ENCODE measurements at regions not wholly inside any gene's neighbourhood (a gene's known extent, or its start where the extent isn't known, plus 50 kb on each side); places are given as distances from the start of the nearest gene placed in this dataset.
"Not testable (repeated sequence)": the region's sequence is repeated elsewhere in the genome, so short reads cannot be mapped to it uniquely, and the experiment has no call there.

DNA sequence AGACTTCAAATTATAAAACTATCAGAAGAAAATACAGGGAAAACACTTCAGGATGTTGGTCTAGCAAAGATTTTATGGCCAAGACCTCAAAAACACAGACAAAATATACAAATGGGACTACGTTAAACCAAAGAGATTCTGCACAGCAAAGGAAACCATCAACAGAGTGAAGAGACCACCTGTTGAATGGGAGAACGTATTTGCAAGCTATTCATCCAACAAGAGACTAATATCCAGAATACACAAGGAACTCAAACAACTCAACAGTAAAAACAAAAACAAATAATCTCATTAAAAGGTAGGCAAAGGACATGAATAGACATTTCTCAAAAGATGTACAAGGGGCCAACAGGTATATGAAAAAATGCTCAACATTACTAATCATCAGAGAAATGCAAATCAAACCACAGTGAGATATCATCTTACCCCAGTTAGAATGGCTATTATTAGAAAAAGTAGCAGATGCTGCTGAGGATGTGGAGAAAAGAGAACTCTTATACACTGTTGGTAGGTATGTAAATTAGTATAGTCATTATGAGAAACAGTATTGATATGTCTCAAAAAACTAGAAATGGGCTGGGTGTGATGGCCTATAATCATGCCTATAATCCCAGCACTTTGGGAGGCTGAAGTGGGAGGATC lies 112.6 kb downstream of the LRIG2 start:
- DNase-seq (ENCODE audit: low spot score): no peak

DNA sequence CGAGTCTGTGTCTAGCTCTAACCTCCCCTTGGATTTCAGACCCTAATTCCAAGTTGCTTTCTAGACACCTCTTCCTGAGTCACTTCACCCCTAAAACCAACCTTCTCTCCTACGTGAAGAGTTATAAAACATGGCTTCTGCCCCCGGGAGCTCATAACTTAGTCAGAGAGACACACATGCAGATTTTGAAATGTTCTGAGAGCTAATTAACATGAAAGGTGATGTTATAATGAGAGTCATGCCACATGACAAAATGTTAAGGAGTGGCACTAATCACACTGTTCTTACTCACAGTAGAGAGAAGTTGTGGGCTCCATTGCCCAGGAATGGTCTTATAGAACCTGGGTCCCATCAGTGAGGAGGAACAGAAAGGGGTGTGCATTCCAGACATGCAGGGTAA lies 117.1 kb downstream of the LRIG2 start:
- DNase-seq (ENCODE audit: low spot score): no peak

DNA sequence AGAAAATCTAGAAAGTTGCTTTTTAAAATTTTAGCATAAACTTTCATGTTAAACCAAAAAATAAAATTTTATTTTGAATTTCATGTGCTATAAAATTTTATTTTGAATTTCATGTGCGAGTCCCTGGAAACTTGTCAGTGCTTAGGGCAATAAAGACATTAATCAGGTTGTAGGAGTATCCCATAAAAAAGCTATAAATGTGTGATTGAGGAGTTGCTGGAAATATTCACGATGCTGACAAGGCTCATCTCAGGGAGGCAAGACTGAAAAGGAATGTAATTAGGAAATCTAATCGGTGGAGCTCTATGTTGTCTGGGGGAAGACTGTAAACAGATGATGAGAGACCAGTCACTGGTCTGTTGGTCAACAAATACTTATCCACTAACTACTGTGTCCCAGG lies 117.9 kb downstream of the LRIG2 start:
- DNase-seq (ENCODE audit: low spot score): no peak

DNA sequence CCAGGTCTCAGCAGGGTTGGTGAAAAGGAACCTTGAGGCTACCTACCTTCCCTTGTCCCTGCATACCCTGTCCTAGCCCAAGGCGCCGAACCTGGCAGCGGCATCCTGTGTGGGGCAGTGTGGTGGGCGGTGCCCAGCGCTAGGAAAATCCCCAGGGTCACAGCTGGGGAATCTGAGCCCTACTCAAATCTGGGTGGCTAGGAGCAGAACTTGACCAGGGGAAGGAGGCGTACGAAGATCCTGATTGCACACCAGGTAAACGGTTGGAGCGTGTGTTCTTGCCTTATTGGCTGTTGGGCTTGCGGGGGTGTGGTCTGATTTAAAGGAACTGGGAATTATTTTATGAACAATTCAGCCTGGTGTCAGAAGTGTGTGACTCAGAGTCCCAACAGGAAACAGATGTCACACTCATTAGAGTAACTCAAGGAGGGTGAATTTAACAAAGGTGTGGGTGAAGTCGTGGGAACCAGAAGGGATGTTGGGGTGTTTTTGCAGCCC lies 118.6 kb downstream of the LRIG2 start:
- peak; percentile 76 for DNase-seq (ENCODE audit: low spot score)

DNA sequence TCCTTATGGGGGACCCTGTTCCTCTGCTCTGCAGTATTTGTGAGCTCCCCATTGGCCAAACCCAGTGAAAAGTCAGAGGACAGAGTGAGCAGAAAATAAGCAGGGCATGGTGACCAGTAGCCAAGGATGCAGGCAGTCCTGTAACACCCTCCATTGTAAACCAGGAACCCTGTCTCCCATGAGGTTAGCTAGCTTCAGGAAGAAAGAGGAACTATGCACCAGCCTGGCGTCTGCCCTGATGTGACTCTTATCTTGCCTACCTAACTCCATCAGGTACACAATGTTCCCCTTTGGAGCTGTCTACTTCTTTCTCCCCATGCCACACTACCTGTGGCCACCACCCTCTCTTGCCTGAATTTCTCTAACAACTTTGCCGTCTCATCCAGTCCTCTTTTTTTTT lies 119.2 kb downstream of the LRIG2 start:
- DNase-seq (ENCODE audit: low spot score): no peak

DNA sequence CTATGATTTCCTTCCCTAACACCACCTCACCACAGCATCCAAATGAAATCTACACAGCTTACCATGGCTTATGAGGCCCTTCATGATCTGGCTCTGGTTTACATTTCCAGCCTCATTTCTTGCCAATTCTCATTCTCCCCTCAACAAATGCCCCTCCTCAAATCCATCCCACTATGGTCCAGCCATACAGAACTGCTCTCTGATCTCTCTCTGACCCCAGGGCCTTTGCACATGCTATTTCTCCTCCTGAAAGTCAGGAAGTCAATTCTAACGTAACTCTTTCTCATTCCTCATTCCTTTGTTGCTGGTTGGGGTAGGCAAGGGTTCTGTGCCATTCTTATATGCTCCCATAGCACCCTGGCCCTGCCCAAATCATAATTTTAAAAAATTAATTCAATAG lies 120.0 kb downstream of the LRIG2 start:
- no peak for DNase-seq (ENCODE audit: low spot score)

DNA sequence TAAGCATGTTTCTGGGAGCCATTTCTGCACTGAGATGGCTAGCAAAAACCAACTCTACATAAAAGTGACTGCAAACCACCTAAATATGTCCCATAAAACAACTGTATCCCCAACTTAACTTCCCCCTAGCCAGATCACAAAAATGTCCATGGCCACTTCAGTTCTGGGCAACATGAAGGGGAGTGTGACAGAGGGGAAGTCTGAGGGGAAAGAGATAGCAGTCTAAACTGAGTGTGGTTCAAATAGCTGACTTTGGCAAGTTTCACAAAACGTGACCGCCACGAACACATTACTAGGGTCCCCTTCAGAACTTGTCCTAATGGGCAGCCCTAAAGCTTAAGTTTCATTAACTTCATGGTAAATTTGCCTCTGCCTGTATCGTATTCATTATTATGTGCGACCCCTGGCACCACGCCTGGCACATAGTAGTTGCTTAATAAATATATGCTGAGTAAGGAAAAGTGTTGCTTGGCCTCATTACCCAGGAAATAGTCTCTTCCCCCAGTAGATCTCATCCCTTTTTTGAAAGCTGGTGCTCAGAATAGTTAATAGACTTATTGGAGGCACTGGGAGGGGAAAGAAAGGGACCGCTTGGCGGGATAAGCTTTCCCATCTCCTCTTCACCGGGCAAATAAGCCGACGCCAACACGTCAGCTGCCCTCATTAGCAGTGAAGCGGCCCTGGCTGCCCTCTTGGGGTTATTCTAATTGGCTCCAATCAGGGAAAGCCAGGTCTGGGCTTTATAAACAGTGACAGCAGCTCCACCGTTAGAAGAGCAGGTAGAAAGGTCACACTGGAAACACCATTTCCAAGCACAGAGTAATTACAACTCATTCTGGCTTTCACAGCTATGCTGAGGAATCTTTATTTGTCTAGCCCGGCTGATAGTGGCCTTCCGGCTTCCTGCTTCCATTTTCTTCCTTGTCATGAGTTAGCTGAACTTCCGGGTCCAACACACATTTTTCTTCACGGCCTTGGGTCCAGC lies 122.1 kb downstream of the LRIG2 start:
- no peak for DNase-seq (ENCODE audit: low spot score)

DNA sequence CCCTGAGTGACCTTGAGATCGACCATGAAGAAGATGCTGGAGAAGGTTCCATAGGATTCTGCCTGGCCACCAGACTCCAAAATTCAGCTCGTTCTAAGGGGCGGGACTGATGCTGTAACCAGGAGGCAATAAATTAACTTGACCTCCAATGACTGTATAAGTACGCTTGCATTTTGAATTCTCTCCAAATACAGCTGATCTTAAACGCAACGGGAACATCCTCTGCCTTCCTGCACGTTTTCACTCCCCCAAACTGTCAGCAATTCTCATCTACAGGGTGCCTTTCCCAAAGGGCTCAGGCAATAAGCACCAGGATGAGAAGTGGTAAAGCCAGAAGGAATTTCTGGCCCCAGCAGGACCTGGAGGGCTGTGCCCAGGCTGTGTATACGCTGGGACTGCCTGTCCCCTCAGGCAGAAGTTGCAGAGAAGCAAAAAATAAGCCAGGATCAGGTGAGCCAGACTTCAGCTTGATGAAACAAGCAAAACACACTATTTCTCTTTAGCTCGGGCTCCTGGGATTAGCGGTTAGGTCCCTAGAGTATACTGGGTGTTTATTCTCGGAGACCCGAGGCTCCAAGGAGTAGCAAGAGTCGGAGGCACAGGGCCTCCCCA lies 124.8 kb downstream of the LRIG2 start:
- no peak for DNase-seq (ENCODE audit: low spot score)

DNA sequence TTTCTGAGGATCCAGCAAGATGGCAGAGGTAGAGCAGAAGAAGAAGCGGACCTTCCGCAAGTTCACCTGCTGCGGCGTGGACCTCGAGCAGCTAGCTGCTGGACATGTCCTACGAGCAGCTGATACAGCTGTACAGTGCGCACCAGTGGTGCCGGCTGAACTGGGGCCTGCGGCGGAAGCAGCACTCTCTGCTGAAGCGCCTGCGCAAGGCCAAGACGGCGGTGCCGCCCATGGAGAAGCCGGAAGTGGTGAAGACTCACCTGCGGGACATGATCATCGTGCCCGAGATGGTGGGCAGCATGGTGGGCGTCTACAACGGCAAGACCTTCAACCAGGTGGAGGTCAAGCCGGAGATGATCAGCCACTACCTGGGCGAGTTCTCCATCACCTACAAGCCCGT lies 125.8 kb downstream of the LRIG2 start:
- DNase-seq (ENCODE audit: low spot score): no peak

DNA sequence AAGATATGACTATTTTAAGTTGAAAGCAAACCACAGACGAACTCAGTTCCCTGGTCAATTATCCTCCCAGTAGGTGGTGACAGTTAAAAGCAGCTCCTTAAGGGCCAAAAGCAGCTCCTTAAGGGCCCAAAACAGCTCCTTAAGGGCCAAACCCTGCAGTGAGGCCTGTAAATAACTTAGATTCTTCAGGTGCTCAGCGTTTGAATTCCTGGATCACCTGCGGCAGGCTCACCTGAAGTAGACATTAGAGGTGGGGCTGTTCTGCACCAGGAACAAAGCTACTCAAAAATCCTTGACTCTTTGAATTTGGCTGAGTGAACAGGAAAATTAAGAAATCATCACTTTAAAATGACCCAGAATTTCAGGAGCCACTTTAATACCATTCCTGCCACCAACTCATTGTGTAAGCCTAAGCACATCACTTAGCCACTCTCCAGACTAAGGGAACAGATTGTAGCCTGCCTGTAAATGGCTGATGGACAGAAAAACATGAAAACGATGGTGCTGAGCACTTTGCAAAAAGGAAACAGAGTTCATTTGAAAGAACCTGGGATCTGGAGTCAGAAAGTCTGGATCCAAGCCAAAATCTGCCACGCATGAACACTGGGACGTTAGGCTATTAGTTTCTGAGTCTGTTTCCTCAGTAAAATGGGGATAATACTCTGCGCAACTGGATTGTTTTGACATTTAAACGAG lies 126.9 kb downstream of the LRIG2 start:
- DNase-seq (ENCODE audit: low spot score): no peak

DNA sequence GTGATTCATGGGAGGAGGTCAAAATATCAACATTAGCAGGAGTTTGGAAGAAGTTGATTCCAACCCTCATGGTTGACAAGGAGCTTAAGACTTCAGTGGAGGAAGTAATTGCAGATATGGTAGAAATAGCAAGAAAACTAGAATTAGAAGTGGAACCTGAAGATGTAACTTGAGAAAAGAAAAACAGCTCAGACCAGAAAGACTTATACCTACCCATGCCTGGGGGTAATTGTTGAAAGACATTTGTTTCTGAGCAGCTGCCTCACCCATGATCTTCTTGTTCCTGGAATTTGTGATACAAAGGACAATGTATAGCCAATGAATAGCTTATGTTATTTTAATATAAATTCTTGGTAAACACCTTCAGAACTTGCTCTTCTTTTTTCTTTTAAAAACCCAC lies 128.6 kb downstream of the LRIG2 start:
- DNase-seq (ENCODE audit: low spot score): no peak

DNA sequence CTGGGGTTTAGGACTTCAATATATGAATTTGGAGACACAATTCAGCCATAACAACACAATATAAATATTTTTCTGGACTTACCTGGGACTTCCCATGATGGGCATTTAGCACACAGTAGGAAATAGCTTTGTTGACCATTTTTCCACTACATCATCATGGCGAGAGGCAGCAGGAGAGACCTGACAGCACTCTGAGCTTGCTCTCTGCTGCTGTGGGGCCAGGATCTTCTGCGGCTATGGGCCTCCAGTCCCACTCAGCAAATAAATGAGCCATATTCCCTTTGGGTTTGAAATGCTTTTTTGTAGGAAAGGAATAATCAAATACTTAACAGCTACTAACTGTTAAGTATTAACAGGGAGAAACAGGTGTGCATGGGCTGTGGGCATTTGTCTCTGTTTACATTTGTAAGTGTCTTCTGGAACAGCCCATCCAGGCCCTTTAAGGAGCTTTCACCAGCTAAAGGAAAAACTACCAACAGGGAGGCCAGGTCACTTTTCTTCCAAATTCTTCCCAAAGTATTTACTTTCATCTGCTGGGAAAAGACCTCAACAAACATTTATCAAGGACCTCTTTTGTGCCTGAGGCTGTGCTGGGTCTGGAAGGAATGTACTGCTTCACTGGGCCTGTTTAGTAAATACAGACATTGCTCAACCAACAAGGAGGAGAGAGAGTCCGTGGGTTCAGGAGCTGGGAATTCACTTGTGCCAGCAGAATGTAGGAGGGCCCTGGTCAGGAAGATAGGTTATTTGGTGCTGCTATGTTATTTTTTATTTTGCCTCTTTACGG lies 133.2 kb downstream of the LRIG2 start:
- DNase-seq (ENCODE audit: low spot score): no peak

DNA sequence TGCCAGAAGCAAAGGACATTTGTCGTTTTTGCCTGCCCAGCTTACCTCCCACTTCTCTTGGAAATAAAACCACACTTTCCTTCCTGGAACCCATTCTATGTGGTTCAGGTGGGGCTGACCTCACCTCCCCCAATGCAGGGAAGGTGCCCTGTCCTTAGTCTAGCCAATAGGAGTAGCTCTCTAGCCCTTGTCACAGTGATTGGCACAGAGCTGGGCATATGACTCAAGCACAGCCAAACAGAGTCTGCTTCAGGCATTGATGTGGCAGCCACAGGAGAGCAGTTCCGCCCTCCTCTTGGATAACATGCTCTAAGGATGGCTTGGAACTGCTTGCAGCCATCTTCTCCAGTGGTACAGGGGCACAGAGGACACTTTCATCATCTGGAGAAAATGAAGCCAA lies 134.0 kb downstream of the LRIG2 start:
- DNase-seq (ENCODE audit: low spot score): no peak

DNA sequence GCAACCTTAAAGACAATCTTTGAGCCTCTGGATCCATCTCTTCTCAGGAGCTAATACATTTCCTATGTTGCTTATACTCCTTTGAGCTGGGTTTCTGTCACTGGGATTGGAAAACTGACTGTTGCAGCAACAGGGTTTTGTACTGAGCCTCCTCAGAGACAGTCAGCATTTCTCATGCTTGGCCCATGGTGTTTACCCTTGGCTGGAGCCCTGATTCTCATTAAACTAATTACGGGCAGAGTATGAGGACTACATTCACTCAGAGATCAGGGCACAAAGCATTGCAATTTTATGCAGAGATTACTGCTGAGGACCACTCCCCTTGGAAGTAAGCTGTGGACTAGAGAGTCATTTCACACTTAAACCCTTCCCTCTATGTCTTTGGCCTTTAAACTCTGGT lies 134.5 kb downstream of the LRIG2 start:
- no peak for DNase-seq (ENCODE audit: low spot score)

DNA sequence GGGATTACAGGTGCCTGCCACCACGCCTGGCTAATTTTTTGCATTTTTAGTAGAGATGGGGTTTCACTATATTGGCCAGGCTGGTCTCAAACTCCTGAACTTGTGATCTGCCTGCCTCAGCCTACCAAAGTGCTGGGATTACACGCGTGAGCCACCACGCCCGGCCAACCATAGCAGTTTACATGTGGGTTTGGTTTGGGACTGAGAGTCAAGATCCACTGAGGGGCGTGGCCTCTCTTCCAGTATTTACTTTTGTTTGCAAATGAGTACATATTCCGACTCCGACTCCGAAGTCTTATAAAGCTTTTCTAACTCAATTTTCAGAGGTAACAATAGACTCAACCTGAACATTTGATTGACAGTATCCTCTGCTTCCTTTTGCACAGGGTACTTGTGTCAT lies 135.4 kb downstream of the LRIG2 start:
- not testable (repeated sequence) for DNase-seq (ENCODE audit: low spot score)

DNA sequence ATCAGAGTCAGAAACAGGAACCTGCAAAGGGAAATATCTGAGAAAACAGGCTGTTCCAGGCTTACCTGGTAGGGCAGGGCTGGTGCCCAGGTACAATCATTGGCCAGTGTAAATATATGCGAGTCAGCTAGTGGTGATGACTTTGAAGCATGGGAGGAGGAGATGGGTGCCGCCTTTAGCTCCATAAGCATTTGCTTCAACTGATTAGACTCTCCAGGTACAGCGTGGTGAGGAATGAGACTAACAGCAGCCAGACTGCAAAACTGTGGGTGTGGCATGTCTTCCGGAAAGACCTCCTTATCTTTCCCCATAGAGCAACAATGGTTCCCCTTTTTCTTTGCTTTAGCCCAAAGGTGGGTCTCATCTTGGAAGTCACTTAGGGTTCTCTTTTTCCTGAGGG lies 137.2 kb downstream of the LRIG2 start:
- no peak for DNase-seq (ENCODE audit: low spot score)

DNA sequence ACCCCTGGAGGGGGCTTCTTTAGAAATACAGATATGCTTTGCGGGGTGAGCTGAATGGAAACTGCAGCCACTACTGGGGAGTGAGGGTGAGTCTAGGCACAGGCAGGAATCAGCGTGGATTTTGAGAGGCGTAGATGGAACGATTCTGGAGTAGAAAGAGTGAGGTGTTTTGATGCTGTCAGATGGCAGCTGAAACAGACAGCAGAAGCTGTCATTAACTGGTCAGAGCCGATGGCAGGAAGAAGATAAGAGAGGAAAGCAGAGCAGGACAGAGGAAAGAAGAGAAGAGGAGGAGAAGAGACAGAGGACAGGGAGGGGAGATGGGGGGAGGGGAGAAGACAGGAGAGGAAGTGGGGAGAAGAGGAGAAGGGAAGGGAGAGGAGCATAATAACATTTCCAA lies 138.5 kb downstream of the LRIG2 start:
- no peak for DNase-seq (ENCODE audit: low spot score)

DNA sequence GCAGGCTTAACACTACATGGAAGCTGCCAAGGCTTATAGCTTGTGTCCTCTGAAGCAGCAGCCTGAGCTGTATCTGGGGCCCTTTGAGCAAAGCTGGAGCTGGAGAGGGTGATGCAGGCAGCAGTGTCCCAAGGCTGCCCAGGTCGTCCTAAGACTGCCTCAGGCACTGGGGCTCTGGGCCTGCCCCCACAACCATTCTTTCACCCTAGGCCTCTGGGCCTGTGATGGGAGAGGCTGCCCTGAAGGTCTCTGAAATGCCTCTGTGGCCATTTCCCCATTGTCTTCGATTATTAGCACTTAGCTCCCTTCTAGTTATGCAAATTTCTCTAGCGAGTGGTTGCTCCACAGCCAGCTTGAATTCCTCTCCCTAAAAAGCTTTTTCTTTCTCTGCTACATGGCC lies 142.0 kb downstream of the LRIG2 start:
- no peak for DNase-seq (ENCODE audit: low spot score)

DNA sequence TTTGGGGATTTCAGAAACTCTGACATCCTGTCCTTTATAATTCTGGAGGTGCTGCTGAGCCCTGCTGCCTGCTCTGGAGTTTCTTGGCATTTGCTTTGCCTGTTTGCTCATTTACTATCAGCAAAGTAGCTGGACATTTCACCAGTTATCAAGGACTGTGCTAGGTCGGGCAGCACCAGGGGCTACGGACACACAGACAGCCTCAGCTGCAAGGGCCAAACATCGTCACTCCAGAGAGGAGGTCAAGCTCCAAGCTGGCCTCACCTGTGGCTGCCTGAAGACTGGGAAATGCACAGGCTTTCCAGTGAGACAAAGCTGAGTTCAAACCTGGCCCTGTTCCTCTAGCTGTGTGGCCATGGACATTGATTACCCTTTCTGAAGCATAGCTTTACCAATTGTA lies 143.7 kb downstream of the LRIG2 start:
- DNase-seq (ENCODE audit: low spot score): no peak

DNA sequence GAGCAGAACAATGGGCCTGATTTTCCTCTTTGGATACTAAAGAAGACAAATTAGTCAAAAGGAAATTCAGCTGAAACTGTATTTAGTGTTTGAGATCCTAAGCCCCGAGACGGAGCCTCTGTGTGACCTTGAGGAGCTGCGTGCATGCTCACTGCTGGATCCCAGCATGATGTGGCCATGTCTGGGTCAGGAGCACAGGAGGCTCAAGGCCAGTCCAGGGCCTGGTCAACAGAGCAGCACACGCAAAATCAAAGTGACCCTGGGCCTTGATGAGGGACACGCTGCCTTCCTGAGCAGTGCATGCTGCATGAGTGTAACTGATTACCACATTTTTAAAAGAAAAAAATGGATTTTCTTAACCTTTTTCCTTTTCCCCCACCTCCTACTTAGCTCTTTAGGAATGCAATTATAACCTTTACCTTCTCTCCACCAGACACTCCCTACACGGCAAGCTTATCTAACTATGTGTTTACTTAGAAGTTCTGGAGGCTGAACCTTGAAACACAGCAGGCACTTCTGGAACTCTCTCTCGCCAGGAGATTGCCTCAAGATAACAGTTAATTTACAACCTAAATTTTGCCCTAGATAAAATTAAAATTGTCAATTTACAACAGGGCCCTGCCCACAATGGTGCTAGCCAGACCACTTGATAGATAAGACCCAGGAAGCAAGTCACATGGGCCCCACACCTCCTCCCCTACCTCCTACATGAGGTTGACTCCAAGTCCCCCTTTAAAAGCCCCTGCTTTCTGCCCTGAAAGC lies 144.6 kb downstream of the LRIG2 start:
- DNase-seq (ENCODE audit: low spot score): no peak

DNA sequence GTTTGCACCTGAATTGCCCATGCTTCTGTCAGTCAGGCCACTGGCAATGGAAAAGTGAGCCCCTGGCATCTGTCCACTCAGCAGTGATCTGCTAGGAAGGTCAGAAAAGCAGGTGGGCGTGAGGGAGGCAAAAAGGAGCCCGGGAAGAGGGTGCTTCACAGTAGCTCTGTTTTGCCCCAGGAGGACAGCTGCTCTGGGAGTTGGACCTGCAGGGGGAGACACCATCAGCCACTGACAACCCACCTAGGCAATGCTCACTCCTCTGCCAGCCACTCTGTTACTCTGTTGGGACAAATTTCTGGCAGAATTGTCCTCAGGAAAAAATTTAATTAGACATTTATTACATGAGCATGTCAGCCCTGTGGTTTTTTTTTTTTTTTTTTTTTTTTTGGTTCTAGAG lies 146.4 kb downstream of the LRIG2 start:
- DNase-seq (ENCODE audit: low spot score): no peak

All from SW480 (cell line).